Head of caudate nucleus (tissue), 42 donors: ENCODE measurements at regions not wholly inside any gene's neighbourhood (a gene's known extent, or its start where the extent isn't known, plus 50 kb on each side); places are given as distances from the start of the nearest gene placed in this dataset.

Experiments
- DNase-seq, 42 donors: peaks; one replicate each; pipeline versions ENCODE4 v3.0.0 to v3.0.0-alpha.2; 2020 to 2021; ENCODE audit warnings: mixed read lengths in 7 of 42
- intact Hi-C: fragments of 100-400 bp; cut with DNase I; formaldehyde crosslinking; loops from one replicate; pipeline ENCODE4 v1.15.0; 2022

GRCh38 chr22:49604732-49605302 is 222.9 kb downstream of the BRD1 start:
- intact Hi-C loops: no loop called here
- DNase-seq: no peak

DNA sequence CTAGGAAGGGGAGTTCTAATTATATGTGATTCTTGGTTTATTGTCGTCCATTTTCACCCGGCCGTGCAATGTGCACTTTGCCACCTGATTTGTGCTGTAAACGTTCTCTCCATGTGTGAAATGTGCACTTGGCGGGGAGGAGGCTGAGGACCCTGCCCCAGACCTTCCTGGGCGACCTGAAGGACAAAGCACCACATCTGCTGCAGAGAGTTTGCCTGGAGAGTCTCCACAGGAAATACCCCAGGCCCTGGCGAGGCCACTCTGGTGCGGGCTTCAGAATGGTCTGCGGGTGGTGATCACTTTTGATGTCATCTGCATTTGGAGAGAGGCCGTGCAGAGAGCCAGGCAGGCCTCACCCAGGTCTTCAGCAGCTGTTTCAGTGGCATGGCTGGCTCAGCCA is 224.7 kb downstream of the BRD1 start:
- intact Hi-C loops: no loop called here
- peak in 2 of 42 donors; percentile 0 to 3 for DNase-seq

- peak in 1 of 42 donors; percentile 3 for DNase-seq
- intact Hi-C loops: no loop called here
These were observed 225.2 kb downstream of the BRD1 start for GRCh38 chr22:49602481-49602880.

- peak in 3 of 42 donors; percentile 8 to 19 (median 15) for DNase-seq
- intact Hi-C loops: no loop called here
These were observed 225.9 kb downstream of the BRD1 start for GRCh38 chr22:49601614-49602321.

- intact Hi-C loops: no loop called here
- peak in 3 of 42 donors; percentile 5 to 9 (median 5) for DNase-seq
These were observed 226.7 kb downstream of the BRD1 start for GRCh38 chr22:49600891-49601431.

DNA sequence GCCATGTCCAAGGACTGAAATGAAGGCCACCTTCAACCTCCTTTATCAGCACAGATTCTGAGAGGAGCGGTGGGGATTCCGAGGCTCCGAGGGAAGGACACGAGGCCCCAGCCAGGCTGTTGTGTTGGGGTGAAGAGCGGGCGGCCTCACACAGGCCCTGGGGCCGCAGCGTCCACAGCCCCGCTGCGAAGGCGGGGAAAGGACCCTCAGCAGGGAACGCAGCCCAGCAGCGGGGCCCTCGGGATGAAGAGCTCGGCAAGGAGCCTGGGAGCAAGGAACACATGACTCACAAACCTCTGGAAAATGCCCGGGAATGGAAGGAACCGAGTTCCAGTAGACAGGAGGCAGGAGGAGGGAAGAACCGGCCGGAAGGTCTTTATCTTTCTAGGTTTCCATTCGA is 227.2 kb downstream of the BRD1 start:
- DNase-seq: peak in 3 of 42 donors; percentile 2 to 15 (median 8)
- intact Hi-C loops: no loop called here

- peak in 4 of 42 donors; percentile 8 to 20 (median 12) for DNase-seq
- intact Hi-C loops: no loop called here
These were observed 227.8 kb downstream of the BRD1 start for GRCh38 chr22:49599691-49600455.

- intact Hi-C loops: no loop called here
- DNase-seq: peak in 6 of 42 donors; percentile 4 to 40 (median 14)
These were observed 228.6 kb downstream of the BRD1 start for GRCh38 chr22:49599039-49599438.

DNA sequence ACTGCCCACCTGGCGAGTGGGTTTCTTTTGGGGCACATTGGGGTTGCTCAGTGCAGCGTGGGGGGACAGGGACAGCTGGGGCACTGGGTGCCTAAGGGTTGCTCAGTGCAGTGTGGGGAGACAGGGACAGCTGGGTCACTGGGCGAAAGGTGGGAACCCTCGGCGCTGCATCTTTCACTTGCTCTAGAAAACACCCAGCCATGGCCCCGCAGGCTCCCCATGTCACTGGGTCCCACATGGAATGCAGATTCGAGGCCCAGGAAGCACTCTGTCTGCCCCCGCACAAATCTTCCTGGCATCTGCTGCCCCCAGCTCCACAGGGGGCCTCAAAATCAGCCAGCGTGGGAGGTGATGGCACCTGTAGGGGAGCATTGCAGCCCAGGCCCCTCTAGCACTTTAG is 229.3 kb downstream of the BRD1 start:
- DNase-seq: peak in 5 of 42 donors; percentile 2 to 19 (median 9)
- intact Hi-C loops: no loop called here

DNA sequence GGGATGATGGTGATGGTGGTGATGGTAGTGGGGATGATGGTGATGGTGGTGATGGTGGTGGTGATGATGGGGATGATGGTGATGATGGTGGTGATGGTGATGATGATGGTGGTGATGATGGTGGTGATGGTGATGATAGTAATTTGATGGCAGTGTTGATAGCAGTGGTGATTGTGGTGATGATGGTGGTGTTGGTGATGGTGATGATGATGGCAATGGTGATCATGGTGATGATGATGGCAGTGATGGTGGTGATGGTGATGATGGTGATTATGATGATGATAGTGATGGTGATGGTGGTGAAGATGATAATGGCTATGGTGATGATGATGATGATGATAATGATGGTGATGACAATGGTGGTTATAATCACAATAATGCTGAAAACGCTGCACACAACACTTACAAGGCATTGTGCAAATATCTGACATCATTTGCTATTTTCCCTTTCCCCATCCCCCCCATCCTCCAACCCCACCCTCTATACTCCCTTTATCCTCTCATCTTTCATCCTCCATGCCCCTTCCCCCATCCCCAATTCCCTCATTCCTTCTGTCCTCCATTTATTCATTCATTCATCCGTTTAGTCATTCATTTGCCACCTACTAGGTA is 230.1 kb downstream of the BRD1 start:
- intact Hi-C loops: no loop called here
- DNase-seq: no peak

DNA sequence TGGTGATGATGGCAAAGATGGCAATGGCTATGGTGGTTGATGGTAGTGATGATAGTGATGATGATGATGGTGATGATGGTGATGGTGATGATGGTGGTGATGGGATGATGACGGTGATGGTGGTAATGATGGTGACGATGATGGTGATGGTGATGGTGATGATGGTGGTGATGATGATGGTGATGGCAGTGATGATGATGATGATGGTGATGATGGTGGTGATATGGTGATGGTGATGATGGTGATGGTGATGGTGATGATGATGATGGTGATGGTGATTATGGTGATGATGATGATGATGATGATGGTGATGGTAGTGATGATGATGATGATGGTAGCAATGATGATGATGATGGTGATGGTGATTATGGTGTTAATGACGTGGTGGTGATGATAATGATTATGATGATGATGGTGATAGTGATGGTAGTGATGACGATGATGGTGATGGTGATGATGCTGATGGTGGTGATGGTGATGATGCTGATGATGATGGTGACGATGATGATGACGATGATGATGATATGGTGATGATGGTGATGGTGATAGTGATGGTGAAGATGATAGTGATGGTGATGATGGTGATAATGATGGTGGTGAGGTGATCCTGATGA is 232.1 kb downstream of the BRD1 start:
- no peak for DNase-seq
- intact Hi-C loops: no loop called here

- intact Hi-C loops: no loop called here
- DNase-seq: peak in 1 of 42 donors; percentile 6
These were observed 233.6 kb downstream of the BRD1 start for GRCh38 chr22:49594078-49594477.

DNA sequence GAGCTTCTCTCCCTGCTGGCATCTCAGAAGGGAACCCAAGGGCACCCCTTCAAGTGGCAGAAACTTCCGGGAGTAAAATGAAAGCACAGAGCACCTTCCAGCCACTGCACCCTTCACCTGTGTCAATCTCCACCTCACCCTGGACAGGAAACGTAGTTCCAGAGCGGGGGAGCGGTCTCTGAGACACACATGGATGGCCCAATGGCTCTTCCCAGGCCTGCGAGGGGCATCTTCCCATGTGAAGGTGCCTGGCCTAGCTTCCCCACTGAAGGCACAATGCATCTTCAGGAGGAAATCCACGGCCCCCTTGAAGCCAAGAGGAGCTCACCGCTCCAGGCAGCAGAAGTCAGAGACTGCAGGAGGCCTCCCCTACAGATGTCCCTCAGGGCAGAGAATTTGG is 234.2 kb downstream of the BRD1 start:
- intact Hi-C loops: no loop called here
- DNase-seq: peak in 1 of 42 donors; percentile 2

DNA sequence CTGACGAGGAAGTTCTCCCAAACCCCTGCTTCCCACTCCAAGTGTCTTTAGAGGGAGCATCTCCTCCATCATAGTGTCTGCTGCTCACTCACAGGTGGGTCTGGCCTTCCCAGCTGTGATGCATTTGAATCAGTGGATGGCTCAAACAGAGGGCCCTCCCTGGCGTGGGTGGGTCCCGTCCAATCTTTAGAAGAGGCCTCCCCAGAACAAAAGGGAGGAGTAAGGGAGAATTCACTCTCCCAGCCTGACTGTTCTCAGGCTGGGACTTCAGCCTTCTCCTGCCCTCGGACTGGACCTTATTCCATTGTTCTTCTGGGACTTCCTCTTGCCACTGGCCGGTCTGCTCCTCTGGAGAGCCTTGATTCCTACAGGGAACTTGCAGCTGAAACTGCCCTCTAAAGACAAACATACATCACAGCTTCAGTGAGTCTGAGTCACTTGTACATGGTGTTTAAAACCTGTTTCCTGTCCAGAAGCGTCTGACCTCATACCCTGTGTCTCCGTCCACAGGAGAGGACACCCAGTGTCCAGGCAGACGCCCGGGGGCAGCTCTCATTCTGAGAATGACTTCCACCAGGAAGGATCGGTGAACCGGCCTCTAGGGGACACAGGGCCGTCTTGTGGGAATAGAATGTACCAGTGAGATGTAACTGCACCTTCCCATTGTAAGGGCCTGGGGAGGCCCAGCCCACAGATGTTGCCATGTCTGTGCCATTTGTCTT is 234.7 kb downstream of the BRD1 start:
- intact Hi-C loops: no loop called here
- peak in 1 of 42 donors; percentile 9 for DNase-seq

DNA sequence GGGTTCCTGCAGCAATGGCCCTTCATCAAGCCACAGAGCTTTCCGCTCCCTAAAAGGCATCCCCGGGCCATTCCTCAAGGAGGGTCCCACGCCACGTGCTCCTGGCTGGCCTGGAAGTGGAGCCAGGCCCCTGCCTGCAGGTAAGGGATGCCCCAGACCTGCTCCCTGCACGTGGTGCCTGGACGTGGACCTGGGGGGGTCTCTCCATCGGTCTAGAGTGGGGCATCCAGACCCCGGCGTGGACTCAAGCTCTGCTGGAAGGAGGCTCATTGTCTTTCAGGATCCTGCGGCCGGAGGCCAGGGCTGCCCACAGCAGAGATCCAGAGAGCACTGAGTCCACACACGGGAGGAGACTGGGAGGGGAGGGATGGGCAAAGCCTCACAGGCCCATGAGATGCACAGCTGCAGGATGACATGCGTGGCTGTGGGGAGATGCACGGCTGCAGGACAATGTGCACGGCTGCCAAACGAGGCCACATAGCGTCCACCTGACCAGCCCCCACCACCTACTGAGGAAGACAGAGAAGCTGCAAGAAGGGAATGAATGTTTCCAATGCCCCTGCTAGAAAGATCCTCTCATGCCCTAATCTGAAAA is 236.7 kb downstream of the BRD1 start:
- intact Hi-C loops: no loop called here
- peak in 3 of 42 donors; percentile 4 to 15 (median 11) for DNase-seq

- intact Hi-C loops: no loop called here
- DNase-seq: peak in 3 of 42 donors; percentile 9 to 41 (median 19)
These were observed 237.3 kb downstream of the BRD1 start for GRCh38 chr22:49590381-49590780.

DNA sequence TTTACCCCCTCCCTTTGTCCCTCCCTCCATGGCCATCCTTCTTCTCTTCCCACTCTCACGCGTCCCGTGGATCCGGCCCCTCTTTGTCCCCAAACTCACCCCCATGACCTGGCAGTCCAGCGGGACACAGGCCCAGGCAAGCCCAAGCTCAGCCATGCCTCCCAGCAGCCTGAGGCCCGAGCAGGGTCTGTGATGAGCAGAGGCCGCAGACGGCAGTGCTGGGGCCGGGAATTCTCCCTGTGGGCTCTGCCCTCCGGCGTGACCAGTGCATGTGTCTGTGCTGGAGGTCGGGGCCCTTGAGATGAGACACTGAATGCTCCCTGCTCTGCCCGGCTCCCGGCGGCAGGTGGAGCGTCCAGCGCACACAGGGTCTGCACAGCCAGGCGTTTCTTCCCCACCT is 237.9 kb downstream of the BRD1 start:
- DNase-seq: peak in 2 of 42 donors; percentile 9 to 16
- intact Hi-C loops: no loop called here

GRCh38 chr22:49589301-49589700 is 238.4 kb downstream of the BRD1 start:
- intact Hi-C loops: no loop called here
- DNase-seq: peak in 5 of 42 donors; percentile 2 to 14 (median 9)
